Fibroblast of lung (primary cell): ENCODE measurements at regions not wholly inside any gene's neighbourhood (a gene's known extent, or its start where the extent isn't known, plus 50 kb on each side); places are given as distances from the start of the nearest gene placed in this dataset.

ENCODE experiments used
- CTCF ChIP-seq, 2 donors: IDR thresholded peaks in 1 of 2; conservative IDR thresholded peaks in 1 of 2; 1 replicate in 1 of 2; 2 replicates in 1 of 2; pipeline ENCODE4 v1.5.1; 2011 to 2012; ENCODE audit warnings: low read length in 2 of 2, control low read depth in 1 of 2, inconsistent platforms in 1 of 2, low read depth in 1 of 2, mild to moderate bottlenecking in 1 of 2
- EZH2 ChIP-seq: IDR thresholded peaks from 2 replicates; pipeline ENCODE4 v1.5.1; 2012; ENCODE audit warnings: low read length, control low read depth, mild to moderate bottlenecking; ENCODE audit errors: missing control alignments

- TF ChIP-seq CTCF (conservative IDR thresholded peaks at IDR 0.05 in 1 of 2, IDR thresholded peaks at IDR 0.05 in 1 of 2; ENCODE audit: low read depth in 1 of 2, low read length in 2 of 2) (no peak), EZH2 (no peak)
Observed at GRCh38 chr3:107942244-107942643, 148.6 kb downstream of the CD47 start.
